Upper lobe of left lung (tissue), 4 donors: ENCODE measurements at regions not wholly inside any gene's neighbourhood (a gene's known extent, or its start where the extent isn't known, plus 50 kb on each side); places are given as distances from the start of the nearest gene placed in this dataset.

Experiments used
- CTCF ChIP-seq, 6 experiments: fragments of 450-650 bp in 4 of 6; fragments of 200-600 bp in 2 of 6; sonication (generic) in 2 of 6; IDR thresholded peaks; one replicate each; pipeline ENCODE4 v1.5.1; 2016 to 2019; ENCODE audit warnings: antibody characterized with exemption in 6 of 6
- EP300 ChIP-seq, 4 donors: sonication (generic); formaldehyde crosslinking; IDR thresholded peaks; one replicate each; pipeline ENCODE4 v1.5.1; 2017; ENCODE audit warnings: antibody characterized with exemption in 4 of 4, control low read depth in 2 of 4
- POLR2A ChIP-seq, 4 donors: fragments of 450-650 bp; IDR thresholded peaks; one replicate each; pipeline ENCODE4 v1.5.1; 2016 to 2017; ENCODE audit warnings: antibody characterized with exemption in 4 of 4, mild to moderate bottlenecking in 2 of 4
- POLR2AphosphoS5 ChIP-seq, 2 donors: sonication (generic); formaldehyde crosslinking; IDR thresholded peaks; one replicate each; pipeline ENCODE4 v1.5.1; 2017; ENCODE audit warnings: antibody characterized with exemption in 2 of 2

- TF ChIP-seq POLR2AphosphoS5 (IDR thresholded peaks at IDR 0.05), result no peak
- TF ChIP-seq CTCF (IDR thresholded peaks at IDR 0.05), result no peak
- no peak for TF ChIP-seq POLR2A (IDR thresholded peaks at IDR 0.05)
- no peak for TF ChIP-seq EP300 (IDR thresholded peaks at IDR 0.05)
These were observed 344.1 kb downstream of the UQCRFS1 start for GRCh38 chr19:28868836-28869235.
